Epithelial cell of prostate (primary cell): ENCODE measurements at regions not wholly inside any gene's neighbourhood (a gene's known extent, or its start where the extent isn't known, plus 50 kb on each side); places are given as distances from the start of the nearest gene placed in this dataset.

Source experiments
- DNase-seq: peaks from one replicate; pipeline ENCODE4 v3.0.0-alpha.2; 2011; ENCODE audit warnings: low read depth, low spot score
- H3K27ac ChIP-seq: fragments of 450-650 bp; 2 replicates; pipeline ENCODE4 v1.5.1; 2017; ENCODE audit warnings: mild to moderate bottlenecking

DNA sequence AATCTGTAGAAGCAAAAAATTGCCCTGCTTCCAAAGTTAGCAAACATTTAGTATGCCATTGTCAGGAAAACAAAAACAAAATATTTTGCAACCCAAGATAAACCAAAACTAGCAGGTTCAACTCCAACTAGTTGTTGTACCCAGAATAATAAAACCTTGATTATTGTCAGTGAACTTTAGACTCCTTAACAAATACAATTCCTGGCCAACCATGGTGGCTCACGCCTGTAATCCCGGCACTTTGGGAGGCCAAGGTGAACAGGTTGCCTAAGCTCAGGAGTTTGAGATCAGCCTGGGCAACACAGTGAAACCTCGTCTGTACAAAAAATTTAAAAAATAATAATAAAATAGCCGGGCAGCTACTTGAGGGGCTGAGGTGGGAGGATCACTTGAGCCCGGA, 53.6 kb upstream of the EPCAM start:
- DNase-seq = no peak
- H3K27ac ChIP-seq = no peak overlapping the region

- no peak overlapping the region for H3K27ac ChIP-seq
- DNase-seq = no peak
Measured at GRCh38 chr2:47313728-47314127, 55.4 kb upstream of the EPCAM start.

DNA sequence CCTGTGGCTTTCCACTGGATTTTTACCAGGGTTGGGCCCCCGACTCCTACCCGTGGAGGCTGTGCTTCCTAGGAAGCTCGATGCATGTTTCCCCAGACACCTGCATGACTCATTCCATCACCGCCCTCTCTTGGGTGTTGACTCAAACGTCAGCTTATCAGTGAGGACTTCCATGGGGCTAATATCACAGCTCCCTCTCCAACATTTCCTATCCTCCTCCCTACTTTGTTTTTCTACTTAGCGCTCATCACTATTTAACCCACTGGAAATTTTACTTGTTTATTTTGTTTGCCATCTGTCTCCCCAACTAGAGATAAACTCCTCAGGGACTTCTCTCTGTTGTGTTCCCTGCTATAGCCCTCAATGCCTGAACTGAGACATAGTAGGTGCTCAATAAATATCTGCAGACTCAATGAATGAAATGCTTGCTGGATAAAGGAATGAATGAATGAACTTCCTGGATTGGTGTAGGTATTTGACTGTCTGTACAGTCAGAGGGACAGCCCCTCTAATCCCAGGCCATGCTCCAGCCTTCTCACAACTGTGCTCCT, 55.9 kb upstream of the EPCAM start:
- no peak for DNase-seq
- no peak overlapping the region for H3K27ac ChIP-seq

GRCh38 chr2:47312491-47312850, 56.6 kb upstream of the EPCAM start:
- no peak for DNase-seq
- no peak overlapping the region for H3K27ac ChIP-seq

DNA sequence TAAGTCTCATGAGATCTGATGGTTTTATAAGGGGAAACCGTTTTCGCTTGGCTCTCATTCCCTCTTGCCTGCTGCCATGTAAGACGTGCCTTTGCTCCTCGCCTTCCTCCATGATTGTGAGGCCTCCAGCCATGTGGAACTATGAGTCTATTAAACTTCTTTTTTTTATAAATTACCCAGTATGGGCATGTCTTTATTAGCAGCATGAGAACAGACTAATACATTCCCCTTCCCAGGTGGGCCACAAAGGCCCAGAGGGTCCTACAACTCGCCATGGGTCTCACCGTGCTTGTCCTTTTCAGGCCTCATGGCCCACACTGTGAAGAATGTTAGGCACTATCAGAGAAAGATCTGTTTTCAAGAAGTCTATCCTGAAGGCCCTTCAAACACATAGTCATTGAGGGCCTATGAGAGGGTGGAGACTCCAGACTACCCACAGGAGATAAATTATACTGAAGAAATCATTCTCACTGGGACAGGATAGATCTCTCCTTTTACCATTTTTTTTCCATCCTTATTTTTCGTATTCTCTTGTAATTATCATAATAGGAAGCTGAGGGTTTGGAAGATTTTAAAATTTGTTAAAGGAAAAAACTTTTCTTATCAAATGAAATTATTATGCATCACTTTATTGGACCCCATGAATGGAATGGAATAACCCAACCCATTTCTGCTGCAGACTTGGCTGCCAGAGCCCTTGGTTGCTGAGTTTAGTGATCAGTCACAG, 57.2 kb upstream of the EPCAM start:
- H3K27ac ChIP-seq = no peak overlapping the region
- no peak for DNase-seq

GRCh38 chr2:47310801-47311560, 58.1 kb upstream of the EPCAM start:
- H3K27ac ChIP-seq = no peak overlapping the region
- no peak for DNase-seq

DNA sequence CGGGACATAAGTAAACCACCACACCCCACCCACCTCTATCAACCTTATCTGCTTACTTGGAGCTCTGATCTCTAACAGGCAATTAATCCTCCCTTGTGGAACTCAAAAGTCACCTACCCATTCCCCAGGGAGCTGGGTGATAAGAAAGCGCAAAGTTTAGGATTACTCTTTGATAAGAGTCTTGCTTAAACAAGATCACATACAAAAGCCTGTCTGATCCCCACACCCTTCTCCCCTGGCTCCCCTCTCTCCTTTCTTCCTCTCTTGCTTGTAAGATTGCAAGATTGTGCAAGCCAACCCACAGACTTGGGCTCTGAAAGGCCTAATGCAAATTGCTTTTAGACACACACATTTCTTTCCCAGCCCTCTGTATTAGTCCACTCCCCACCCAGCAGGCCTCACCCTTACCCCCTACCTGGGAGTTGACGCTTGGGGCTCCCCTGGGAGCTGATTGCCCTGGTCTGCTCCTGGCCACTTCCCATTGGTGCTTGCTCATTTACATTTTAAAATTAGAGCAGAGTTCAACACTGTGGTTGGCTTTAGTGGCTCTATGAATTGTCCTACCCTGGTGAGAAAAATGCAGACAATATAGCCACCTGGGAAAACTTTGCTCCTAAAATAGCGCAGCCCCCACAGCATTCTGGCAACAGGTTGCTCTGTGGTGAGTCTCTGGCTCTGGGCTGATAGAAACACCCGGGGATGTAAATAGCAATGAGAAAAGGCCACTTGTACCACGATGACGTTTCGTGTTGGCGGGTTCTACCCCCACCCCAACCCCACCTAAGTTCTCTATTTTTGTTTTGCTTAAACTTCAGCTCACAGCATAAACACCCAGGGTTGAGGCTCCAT, 58.9 kb upstream of the EPCAM start:
- no peak for DNase-seq
- H3K27ac ChIP-seq = no peak overlapping the region

DNA sequence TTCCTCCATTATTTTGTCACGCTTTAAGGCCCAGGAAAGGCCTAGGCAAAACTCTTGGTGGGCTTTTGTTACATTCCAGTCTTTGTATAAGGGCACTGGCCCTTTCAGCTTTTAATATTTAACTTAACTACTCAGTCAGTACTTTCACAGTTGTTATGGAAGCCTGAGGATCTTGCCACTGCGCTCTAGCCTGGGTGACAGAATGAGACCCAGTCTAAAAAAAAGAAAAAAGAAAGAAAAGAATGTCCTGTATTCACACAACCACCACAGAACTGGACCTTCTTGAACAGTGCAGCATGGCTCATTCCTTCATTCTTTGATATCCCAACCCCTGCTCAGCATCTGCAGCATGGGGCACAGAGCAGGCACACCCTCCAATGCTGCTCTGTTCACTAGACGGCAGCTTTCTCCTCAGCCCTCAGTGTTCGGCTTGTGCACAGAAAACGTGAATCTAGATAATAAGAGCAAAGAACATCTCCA, 59.6 kb upstream of the EPCAM start:
- DNase-seq = no peak
- no peak overlapping the region for H3K27ac ChIP-seq

- no peak overlapping the region for H3K27ac ChIP-seq
- no peak for DNase-seq
Measured at GRCh38 chr2:47307066-47307465, 62.0 kb upstream of the EPCAM start.

GRCh38 chr2:47304654-47305053, 64.5 kb upstream of the EPCAM start:
- H3K27ac ChIP-seq = no peak overlapping the region
- DNase-seq = no peak

DNA sequence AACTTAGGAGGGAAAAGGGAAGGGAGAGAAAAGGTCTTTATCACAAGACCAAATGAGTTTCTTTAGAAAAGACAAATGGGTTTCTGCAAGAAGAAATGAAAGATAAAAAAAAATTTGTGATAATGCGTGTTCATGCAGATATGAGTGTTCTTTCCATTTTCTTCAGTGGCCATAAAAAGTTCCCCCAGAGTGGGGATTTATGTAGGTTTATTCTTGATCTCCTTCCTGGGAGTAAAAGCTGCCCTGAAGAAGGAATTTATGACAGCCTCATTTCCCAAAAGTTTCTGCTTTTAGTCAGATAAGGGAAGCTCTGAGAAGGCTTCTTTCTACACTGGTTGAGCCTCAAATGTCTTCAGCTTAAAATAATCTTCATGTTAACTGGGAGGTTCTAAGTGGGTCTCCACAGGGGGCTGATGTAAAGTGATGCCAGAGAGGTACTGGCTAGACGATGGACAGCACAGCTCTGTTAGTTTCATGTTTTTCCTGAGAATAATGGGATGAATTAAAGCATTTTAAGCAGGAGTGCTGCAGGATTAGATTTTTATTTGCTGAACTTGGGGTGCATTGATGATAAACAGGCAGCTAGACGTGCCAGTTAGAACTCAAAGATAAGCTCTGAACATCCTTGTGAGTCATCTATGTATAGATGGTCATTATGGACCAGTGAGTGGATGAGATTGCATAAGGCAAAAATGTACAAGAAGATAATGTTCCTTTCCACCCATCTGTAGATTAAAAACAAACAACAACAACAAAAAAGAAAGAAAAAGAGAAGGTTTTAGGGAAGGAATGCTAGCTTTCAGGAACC, 65.6 kb upstream of the EPCAM start:
- DNase-seq = no peak
- no peak overlapping the region for H3K27ac ChIP-seq

- no peak overlapping the region for H3K27ac ChIP-seq
- no peak for DNase-seq
Measured at GRCh38 chr2:47302308-47302707, 66.8 kb upstream of the EPCAM start.

DNA sequence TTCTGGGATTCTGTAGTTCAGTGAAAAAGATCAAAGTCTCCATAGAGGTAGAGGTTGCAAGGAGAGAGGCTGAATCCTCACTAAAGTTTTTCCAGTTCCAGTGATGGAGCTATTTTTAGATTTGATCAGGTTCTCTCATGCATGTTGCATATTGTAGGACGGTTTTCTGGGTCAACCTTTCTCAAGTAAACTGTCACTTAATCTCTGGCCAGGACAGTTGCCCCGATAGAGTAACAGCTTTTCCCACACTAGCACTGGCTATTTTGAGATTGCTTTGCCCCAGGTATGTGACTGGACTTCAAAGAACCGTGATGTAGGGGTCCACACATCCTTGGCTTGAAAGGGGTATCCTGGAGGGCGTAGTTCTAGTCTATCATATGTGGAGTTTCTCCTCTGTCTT, 67.4 kb upstream of the EPCAM start:
- no peak for DNase-seq
- H3K27ac ChIP-seq = no peak overlapping the region

DNA sequence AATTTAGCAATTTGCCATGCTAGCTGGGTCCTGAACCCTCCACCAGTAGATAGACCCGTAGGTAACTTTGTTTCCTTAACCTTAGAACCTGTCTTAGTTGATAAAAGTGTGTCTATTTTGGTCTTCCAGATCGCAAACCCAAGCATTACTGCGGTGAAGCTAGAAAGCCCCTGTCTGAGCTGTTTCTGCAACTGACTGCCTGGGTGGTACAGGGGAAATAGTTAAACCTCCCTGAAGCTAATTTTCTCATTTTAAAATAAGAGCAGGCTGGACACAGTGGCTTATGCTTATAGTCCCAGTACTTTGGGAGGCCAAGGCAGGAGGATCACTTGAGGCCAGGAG, 67.9 kb upstream of the EPCAM start:
- no peak overlapping the region for H3K27ac ChIP-seq
- no peak for DNase-seq

DNA sequence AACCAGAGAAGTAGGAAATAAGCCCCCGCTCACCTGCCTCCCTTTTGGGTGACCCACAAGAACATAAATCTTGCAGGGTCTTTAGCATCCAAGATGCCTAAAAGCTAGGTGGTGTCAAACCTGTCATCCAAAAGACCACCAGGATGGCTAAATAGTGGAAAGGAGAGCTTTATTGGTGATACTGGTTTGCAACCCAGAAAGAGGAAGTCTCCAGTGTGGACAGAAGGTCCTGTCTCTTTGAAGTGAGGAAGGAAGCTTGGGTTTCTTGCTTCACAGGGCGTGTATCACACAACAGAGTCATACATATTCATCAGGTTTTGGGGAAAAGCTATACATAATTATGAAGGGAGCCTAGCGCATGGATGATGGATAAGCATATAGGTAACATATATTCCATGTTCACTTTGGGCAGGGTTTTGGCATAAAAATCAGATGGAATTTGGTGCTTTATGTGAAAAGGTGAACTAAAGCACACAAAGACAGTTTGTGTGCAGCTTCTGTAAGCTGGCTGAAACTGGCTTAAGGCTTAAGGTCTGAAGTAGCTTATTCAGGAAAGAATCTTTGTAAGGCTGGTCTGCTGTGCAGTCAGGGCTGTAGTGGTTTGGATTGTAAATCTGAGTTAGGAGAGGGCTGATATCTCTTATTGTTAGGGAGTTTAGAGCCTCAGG, 68.4 kb upstream of the EPCAM start:
- no peak overlapping the region for H3K27ac ChIP-seq

DNA sequence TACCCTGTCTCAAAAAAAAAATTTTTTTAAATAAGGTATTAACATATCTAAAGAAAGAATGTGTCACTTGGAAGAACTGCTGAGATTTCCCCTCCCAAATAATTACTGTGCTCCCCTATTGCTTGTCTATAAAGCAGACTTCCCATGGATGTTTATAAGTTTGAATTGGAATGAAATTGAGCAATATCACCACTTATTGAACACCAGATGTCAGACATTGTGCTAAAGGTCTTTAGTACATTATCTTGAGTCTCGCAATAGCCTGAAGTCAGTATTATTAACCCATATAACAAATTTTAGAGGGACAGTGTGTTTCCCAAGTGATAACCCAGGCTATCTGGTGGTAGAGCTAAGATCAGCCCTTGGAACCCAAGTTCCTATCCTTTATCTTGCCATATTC, 69.0 kb upstream of the EPCAM start:
- DNase-seq = no peak
- H3K27ac ChIP-seq = no peak overlapping the region

More for the DNA sequence above, 68.4 kb upstream of the EPCAM start:
- DNase-seq = no peak

DNA sequence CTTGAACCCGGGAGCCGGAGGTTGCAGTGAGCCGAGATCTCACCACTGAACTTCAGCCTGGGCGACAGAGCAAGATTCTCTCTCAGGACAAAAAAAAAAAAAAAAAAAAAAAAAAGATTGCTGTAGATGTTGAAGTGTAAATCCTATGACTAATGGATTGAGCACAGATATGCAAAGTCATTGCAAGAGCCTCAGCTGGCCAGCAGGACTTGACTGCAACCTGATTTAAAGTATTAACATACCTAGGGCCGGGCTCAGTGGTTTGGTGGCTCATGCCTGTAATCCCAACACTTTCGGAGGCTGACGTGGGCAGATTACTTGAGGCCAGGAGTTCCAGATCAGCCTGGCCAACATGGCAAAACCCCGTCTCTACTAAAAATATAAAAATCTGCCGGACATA, 69.6 kb upstream of the EPCAM start:
- no peak overlapping the region for H3K27ac ChIP-seq
- peak; percentile 33 for DNase-seq

DNA sequence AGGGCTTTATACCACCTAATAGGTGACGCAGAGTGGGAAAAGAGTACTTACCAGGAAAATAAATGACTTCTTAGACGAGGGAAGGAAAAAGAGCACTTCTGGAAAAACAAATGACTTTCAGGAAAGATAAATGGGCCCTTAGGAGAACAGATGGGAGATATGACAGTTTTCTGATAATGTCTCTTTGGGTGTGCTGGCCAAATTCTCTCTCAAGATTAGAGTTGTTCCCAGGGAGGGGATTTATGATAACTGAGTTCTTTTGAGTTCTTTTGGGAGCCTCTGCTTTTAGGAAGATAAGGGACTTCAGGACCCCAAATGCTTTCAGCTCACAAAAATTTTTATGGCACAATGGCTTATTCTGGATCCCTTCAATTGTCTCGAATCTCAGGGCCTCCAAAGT, 70.3 kb upstream of the EPCAM start:
- DNase-seq = no peak
- H3K27ac ChIP-seq = no peak overlapping the region

DNA sequence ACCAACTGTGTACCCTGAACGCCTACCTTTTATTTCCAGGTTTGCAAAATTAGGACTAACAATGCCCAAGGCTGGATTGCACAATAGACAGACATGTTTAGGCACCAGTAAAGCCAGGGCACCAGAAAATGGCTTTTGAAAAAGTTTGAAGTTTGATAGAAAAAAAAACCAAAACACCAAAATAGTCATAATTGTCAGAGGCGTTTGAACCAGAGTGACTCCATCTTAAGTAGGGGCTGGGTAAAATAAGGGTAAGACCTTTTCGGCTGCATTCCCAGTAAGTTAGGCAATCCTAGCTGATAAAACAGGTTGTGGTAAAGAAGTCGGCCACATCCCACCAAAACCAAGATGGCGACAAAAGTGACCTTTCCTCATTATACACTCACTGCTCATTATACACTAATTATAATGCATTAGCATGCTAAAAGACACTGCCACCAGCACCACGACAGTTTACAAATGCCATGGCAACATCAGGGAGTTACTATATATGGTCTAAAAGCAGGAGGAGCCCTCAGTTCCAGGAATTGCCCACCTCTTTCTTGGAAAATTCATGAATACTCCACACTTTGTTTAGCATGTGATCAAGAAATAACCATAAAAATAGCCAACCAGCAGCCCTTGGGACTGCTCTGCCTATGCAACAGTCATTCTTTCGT, 71.2 kb upstream of the EPCAM start:
- DNase-seq = no peak
- no peak overlapping the region for H3K27ac ChIP-seq
